Activated naive CD8-positive, alpha-beta T cell (primary cell): ENCODE measurements at regions not wholly inside any gene's neighbourhood (a gene's known extent, or its start where the extent isn't known, plus 50 kb on each side); places are given as distances from the start of the nearest gene placed in this dataset.
"Not testable (repeated sequence)": the region's sequence is repeated elsewhere in the genome, so short reads cannot be mapped to it uniquely, and the experiment has no call there.

Experiments
- H3K27ac Mint-ChIP-seq: one replicate; pipeline ENCODE4 v1.8.0; 2021; ENCODE audit warnings: mixed read lengths
- H3K27me3 Mint-ChIP-seq: one replicate; pipeline ENCODE4 v1.8.0; 2021; ENCODE audit warnings: mixed read lengths
- H3K36me3 Mint-ChIP-seq: one replicate; pipeline ENCODE4 v1.8.0; 2021; ENCODE audit warnings: mixed read lengths
- H3K4me1 Mint-ChIP-seq: one replicate; pipeline ENCODE4 v1.8.0; 2021; ENCODE audit warnings: low read depth, mixed read lengths
- H3K4me3 Mint-ChIP-seq: one replicate; pipeline ENCODE4 v1.8.0; 2021; ENCODE audit warnings: mild to moderate bottlenecking, mixed read lengths
- H3K9me3 Mint-ChIP-seq: one replicate; pipeline ENCODE4 v1.8.0; 2021; ENCODE audit warnings: low read depth, mixed read lengths

DNA sequence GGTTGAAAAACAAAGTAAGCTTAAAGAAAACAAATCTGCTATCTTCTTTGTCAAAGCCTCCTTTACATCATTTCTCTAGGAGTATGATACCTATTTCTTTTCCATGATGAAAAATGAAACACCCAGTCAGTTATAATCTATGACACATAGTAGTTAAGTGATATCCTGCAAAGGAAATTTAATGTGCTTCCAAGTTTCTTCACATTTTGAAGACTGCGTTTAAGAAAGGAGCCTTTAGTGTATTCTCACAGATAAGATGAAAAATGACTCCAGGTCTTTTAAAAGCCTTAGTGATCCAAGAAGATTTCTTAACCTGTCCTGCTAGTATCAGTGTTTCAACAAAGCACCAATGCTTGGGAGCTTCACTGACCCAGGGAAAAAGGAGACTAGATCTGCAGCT, 356.7 kb downstream of the CCDC85A start:
- Mint-ChIP-seq H3K36me3 (no peaks in the 10 kb centered on the region), H3K4me3 (no peak overlapping the region), H3K27me3 (no peaks in the 10 kb centered on the region), H3K9me3 (peaks cover 17% of the 10 kb centered on the region), H3K27ac (no peak overlapping the region), H3K4me1 (no peaks in the 10 kb centered on the region)

GRCh38 chr2:56540916-56541315, 357.1 kb downstream of the CCDC85A start:
- no peaks in the 10 kb centered on the region for H3K4me1 Mint-ChIP-seq
- no peaks in the 10 kb centered on the region for H3K36me3 Mint-ChIP-seq
- H3K27ac Mint-ChIP-seq = no peak overlapping the region
- H3K27me3 Mint-ChIP-seq = no peaks in the 10 kb centered on the region
- peaks cover 17% of the 10 kb centered on the region for H3K9me3 Mint-ChIP-seq
- no peak overlapping the region for H3K4me3 Mint-ChIP-seq

DNA sequence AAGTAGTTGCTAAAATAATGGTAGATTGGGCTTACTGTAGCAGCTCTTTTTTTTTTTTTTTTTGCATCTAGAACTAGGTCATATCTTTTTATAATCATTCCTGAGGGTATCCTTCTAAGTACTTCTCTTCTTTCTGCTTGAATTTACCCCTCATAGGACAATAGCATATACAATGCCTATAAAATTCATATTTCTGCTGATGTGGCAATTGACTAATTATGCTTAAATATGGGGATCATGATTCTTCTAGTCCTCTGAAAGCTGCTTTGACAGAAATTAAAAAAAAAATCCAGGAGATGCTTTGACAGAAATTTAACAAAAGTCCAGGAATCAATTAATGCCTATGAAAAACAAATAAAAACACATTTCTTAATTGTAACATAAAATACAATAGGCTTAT, 358.4 kb downstream of the CCDC85A start:
- Mint-ChIP-seq H3K9me3 (peaks cover 17% of the 10 kb centered on the region), H3K4me1 (no peaks in the 10 kb centered on the region), H3K27me3 (no peaks in the 10 kb centered on the region), H3K4me3 (no peak overlapping the region), H3K27ac (no peak overlapping the region), H3K36me3 (no peaks in the 10 kb centered on the region)

- no peak overlapping the region for H3K27ac Mint-ChIP-seq
- no peak overlapping the region for H3K4me3 Mint-ChIP-seq
- H3K36me3 Mint-ChIP-seq = no peaks in the 10 kb centered on the region
- H3K9me3 Mint-ChIP-seq = peaks cover 4% of the 10 kb centered on the region
- no peaks in the 10 kb centered on the region for H3K27me3 Mint-ChIP-seq
- H3K4me1 Mint-ChIP-seq = no peaks in the 10 kb centered on the region
Measured at GRCh38 chr2:56565143-56565542, 381.4 kb downstream of the CCDC85A start.

DNA sequence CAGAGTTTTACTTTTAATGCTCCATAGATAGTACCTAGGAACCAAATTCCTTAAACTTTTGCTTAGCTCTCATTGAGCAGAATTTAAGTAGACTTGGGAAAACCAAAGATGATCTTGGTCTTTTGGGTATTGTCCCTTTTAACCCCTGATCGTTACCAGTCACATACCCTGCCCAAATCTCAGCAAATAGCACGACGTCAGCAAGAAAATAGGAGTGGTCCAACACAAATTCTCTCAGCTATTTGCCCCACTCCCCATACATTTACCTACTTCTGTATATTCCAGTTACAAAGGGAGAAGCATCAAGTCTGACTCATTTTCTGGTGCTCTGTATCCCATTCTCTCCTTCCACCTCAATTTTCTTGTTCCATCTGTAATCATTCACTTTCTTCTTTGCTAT, 387.3 kb downstream of the CCDC85A start:
- Mint-ChIP-seq H3K36me3 (no peaks in the 10 kb centered on the region), H3K27me3 (no peaks in the 10 kb centered on the region), H3K9me3 (peaks cover 12% of the 10 kb centered on the region), H3K27ac (no peak overlapping the region), H3K4me1 (no peaks in the 10 kb centered on the region), H3K4me3 (no peak overlapping the region)

GRCh38 chr2:56576001-56576400, 392.2 kb downstream of the CCDC85A start:
- Mint-ChIP-seq H3K27me3 (no peaks in the 10 kb centered on the region), H3K27ac (no peak overlapping the region), H3K36me3 (no peaks in the 10 kb centered on the region), H3K9me3 (peaks cover 39% of the 10 kb centered on the region), H3K4me3 (no peak overlapping the region), H3K4me1 (no peaks in the 10 kb centered on the region)

DNA sequence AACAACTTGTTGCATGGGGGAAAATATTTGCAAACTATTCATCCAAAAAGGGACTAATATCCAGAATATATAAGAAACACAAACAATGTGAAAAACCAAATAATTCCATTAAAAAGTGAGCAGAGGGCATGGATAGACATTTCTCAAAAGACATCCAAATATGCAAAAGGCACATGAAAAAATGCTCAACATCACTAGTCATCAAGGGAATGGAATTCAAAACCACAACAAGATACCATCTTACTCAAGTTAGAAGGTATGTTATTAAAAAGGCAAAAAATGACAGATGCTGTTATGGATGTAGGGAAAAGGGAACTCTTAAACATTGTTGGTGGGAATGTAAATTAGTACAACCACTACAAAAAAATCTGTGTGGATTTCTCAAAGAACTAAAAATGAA, 396.5 kb downstream of the CCDC85A start:
- H3K36me3 Mint-ChIP-seq = no peaks in the 10 kb centered on the region
- H3K4me1 Mint-ChIP-seq = no peaks in the 10 kb centered on the region
- H3K27me3 Mint-ChIP-seq = no peaks in the 10 kb centered on the region
- H3K27ac Mint-ChIP-seq = no peak overlapping the region
- H3K4me3 Mint-ChIP-seq = no peak overlapping the region
- H3K9me3 Mint-ChIP-seq = peaks cover 27% of the 10 kb centered on the region

- Mint-ChIP-seq H3K27ac (no peak overlapping the region), H3K9me3 (peaks cover 20% of the 10 kb centered on the region), H3K27me3 (no peaks in the 10 kb centered on the region), H3K4me1 (no peaks in the 10 kb centered on the region), H3K4me3 (no peak overlapping the region), H3K36me3 (no peaks in the 10 kb centered on the region)
Measured at GRCh38 chr2:56582570-56582969, 398.8 kb downstream of the CCDC85A start.

DNA sequence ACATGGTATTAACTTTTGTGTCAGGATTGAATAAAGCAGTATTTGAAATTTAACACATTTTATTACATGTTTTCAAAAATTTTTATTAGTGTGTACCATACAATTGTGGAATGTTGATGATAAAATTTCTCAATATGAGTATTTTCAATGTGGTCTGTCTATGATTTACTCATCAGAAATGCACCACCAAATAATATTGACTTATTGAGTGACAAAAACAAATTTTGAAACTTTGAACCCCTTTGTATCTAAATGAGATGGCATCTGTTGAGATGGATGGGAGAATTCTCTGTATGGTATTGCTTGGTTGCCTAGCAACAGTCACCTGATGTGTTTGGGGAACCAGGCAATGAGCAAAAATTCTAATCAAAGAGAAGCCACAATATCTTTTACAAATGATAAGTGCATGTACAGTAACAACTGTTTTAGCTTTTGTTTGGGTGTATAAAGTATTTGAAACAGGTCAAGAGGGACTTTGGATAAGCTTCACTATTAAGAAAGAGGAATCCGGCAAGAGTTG, 400.1 kb downstream of the CCDC85A start:
- peaks cover 12% of the 10 kb centered on the region for H3K9me3 Mint-ChIP-seq
- H3K36me3 Mint-ChIP-seq = no peaks in the 10 kb centered on the region
- no peaks in the 10 kb centered on the region for H3K4me1 Mint-ChIP-seq
- no peak overlapping the region for H3K4me3 Mint-ChIP-seq
- no peaks in the 10 kb centered on the region for H3K27me3 Mint-ChIP-seq
- H3K27ac Mint-ChIP-seq = no peak overlapping the region

GRCh38 chr2:56587456-56587855, 403.7 kb downstream of the CCDC85A start:
- no peak overlapping the region for H3K27ac Mint-ChIP-seq
- no peak overlapping the region for H3K4me3 Mint-ChIP-seq
- H3K36me3 Mint-ChIP-seq = no peaks in the 10 kb centered on the region
- H3K27me3 Mint-ChIP-seq = no peaks in the 10 kb centered on the region
- H3K9me3 Mint-ChIP-seq = peaks cover under 1% of the 10 kb centered on the region
- H3K4me1 Mint-ChIP-seq = no peaks in the 10 kb centered on the region

GRCh38 chr2:56589194-56589593, 405.4 kb downstream of the CCDC85A start:
- Mint-ChIP-seq H3K36me3 (no peaks in the 10 kb centered on the region), H3K27me3 (no peaks in the 10 kb centered on the region), H3K4me1 (no peaks in the 10 kb centered on the region), H3K27ac (no peak overlapping the region), H3K9me3 (peaks cover 4% of the 10 kb centered on the region), H3K4me3 (no peak overlapping the region)

- no peak overlapping the region for H3K27ac Mint-ChIP-seq
- H3K4me1 Mint-ChIP-seq = no peaks in the 10 kb centered on the region
- no peak overlapping the region for H3K4me3 Mint-ChIP-seq
- peaks cover 4% of the 10 kb centered on the region for H3K9me3 Mint-ChIP-seq
- no peaks in the 10 kb centered on the region for H3K36me3 Mint-ChIP-seq
- H3K27me3 Mint-ChIP-seq = no peaks in the 10 kb centered on the region
Measured at GRCh38 chr2:56589835-56590234, 406.0 kb downstream of the CCDC85A start.

- H3K9me3 Mint-ChIP-seq = peaks cover 4% of the 10 kb centered on the region
- no peaks in the 10 kb centered on the region for H3K27me3 Mint-ChIP-seq
- H3K36me3 Mint-ChIP-seq = no peaks in the 10 kb centered on the region
- no peaks in the 10 kb centered on the region for H3K4me1 Mint-ChIP-seq
- no peak overlapping the region for H3K27ac Mint-ChIP-seq
- no peak overlapping the region for H3K4me3 Mint-ChIP-seq
Measured at GRCh38 chr2:56590611-56591010, 406.8 kb downstream of the CCDC85A start.

- H3K9me3 Mint-ChIP-seq, H3K4me1 Mint-ChIP-seq, H3K27me3 Mint-ChIP-seq, H3K27ac Mint-ChIP-seq, H3K36me3 Mint-ChIP-seq, H3K4me3 Mint-ChIP-seq: not testable (repeated sequence)
Measured at GRCh38 chr2:56606086-56606485, 422.3 kb downstream of the CCDC85A start.

- Mint-ChIP-seq H3K27me3 (no peaks in the 10 kb centered on the region), H3K27ac (no peak overlapping the region), H3K4me3 (no peak overlapping the region), H3K36me3 (no peaks in the 10 kb centered on the region), H3K9me3 (peaks cover 13% of the 10 kb centered on the region), H3K4me1 (no peaks in the 10 kb centered on the region)
Measured at GRCh38 chr2:56613254-56613653, 429.5 kb downstream of the CCDC85A start.

DNA sequence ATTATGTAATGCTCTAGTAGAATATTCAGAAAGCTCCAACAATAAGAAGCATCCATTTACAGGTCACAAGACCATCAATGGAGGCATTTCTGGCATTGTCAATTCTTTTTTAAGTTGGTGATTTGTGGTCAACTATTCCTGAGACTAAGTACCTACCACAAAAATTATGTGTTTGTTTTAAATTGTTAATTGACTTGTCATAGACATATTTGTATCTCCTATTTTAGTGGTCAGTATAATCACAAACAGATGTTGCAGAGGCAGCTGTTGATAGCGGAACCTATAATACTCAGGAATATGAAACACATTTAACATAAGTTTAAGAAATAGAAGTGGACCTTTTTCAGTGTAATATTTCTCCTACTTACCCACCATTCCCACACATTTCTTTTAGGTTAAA, 430.1 kb downstream of the CCDC85A start:
- H3K27ac Mint-ChIP-seq = no peak overlapping the region
- no peaks in the 10 kb centered on the region for H3K36me3 Mint-ChIP-seq
- H3K9me3 Mint-ChIP-seq = peaks cover 13% of the 10 kb centered on the region
- H3K4me1 Mint-ChIP-seq = no peaks in the 10 kb centered on the region
- no peak overlapping the region for H3K4me3 Mint-ChIP-seq
- H3K27me3 Mint-ChIP-seq = no peaks in the 10 kb centered on the region
